ENCODE measurements at regions not wholly inside any gene's neighbourhood (a gene's known extent, or its start where the extent isn't known, plus 50 kb on each side); places are given as distances from the start of the nearest gene placed in this dataset.
"Not testable (repeated sequence)": the region's sequence is repeated elsewhere in the genome, so short reads cannot be mapped to it uniquely, and the experiment has no call there.

DNA sequence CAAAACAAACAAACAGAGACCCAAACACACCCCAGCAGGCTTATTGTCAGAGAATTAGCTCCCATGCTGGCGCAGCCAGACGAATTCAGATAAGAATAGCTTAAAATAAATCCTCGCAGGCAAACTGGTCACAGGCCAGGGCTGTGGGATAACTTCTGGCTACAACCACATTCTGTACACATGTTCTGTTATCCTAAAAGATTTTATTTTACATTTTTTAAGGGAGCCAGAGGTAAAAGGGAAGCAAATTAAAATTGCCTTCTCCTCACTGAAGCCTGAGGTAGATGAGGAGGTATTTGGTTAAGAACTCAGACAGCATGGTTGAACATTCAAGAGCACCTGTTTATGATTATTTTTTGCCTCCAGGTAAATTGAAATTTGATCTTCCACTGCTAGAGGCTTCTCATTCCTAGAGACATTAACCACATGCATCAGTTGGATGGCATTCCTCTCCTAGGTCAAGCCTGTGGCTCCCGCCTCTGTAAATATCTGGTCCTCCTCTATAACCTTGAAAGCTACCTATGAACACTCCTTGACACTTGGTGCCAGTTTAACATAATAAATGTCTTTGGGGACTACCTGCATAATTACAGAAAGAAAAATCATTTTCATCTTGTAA lies 190.3 kb downstream of the SATB1 start:
- no peak for DNase-seq

DNA sequence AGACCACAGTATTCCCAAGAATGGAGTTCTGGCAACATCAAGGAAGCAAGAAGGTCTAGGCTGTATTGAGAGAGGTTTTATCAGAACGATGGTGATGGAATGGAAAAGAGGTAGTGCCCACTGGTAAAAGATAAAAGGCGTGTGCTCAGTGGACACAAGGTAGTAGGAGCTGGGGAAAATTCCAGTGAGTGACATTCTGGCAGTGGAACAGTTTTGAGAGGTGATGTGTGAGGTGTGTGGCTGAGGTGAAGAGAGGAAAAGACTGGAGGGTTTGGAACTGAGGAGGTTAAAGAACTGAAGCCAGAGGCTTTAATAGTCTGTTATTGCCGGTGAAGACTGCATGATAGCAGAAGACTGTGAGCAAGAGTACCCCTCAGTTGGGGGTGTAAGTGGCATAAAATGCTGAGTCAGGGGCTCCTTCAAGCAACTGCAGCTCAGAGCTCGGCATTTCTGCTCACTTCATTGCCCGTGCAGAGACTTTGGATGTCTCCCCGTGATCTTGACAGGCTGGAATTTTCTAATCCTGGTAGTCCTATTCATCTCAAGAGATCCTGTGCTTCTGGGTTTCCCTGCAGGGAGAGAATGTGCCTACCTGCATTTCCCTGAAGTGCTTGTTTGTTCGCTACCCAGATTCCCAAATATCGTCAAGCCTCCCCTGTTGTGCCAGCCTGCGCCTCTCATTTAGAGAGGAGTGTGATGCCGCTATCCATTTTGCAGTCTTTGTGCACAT lies 191.0 kb downstream of the SATB1 start:
- DNase-seq, result no peak

DNA sequence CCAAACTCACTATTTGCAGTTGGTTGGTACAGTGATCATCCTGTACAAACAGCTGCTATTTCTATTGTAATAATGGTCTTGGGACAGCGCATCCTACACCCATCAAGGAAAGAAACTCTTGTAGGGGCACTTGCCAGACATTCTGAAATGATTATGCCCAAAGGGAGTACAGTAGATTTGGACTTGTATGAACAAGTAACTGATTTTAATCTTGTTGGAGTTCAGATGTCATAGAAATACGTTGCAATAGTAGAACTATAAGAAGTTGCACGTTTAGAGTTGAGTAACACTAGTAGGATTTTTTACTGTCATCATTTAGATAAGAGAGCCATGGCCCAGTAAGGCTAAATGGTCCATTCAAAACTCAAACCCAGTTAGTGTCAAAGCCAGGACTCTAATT lies 192.8 kb downstream of the SATB1 start:
- DNase-seq, result no peak

DNA sequence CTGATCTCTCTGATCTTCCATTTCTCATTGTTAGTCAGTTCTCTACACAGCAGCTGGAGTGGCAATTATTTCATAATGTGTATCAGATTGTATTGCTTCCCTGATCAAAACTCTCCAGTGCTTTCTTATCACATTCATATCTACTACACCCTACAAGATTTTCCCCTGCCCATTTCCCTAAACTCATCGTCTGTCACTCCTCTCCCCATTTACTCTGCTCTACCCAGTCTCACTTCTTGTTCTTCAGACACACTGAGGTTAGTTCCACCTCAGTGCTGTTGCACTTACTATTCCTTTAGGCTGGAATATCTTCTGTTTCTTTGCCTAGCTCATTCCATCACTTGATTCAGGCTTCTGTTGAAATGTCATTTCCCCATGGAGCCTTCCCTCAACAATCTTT lies 197.1 kb downstream of the SATB1 start:
- DNase-seq, result no peak

DNA sequence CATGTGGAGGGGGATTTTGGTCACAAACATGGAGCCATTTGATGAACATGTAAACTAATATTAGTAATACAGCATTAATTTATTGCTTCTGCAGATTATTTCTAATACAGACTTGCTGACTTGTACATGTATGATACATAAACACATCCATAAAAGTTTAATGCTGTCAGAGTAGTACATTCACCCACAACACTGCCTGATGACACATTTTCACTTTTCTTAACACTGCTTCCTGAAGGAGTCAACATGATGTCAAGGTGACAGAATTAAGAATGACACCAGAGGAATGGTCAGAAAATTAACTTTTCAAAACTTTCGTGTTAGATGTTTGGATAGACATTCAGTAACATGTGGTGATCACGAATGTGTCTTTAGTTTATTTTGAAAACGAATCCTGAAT lies 199.4 kb downstream of the SATB1 start:
- DNase-seq, result no peak

DNA sequence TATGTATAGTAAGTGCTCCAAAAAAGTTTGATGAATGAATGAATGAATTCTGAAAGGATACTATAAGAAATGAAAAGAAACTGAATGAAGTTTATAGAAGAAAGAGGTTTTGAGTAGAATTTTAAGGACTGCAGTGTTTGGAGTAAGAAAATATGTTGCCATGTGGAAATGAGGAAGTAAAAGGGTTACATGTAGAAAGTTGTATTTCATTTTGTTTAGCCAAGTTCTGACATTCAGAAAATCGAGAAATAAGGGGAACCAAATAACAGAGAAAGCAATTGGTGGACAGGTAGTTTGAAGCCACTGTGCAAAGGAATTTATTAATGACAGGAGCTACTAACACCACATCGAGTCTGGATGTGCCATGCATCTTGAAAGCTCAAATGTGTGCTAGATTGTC lies 200.7 kb downstream of the SATB1 start:
- peak; percentile 67 to 72 for DNase-seq

DNA sequence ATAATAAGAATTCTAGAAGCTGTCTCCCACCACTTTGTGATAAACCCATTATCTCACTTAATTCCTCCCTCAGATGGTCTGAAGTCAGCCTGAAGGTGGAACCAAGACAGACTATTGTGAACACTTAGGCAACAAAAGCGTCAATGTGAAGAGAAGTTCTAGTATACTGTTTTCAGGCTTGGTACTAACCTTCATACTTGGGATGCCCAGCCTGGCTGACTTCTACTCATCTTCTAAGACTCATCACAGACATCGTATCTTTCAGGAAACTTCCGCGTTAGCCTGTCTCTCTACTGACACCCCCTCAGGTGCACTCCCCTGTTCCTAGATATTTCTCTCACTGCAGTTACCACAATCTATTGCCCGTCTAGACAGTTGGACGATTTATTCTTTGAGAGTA lies 201.2 kb downstream of the SATB1 start:
- DNase-seq, result peak; percentile 58 to 69

DNA sequence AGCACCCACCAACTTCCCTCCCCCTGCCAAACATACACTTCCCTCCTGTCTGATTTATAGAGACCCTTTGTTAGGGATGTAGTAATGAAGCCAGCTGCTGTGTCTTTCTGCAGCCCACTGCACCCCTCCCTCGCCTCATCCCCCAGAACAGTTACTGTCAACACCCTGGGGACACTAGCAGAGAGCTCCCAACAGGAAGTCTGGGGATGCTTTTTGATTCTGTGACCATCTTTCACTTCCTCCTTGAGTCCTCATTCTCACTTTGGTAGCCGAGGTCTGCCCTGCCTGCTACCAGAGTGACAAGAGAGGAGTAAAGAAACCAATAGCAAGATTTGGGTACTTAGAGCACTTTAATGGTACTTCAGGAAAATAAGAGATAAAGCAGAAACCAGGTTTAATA lies 201.6 kb downstream of the SATB1 start:
- peak; percentile 94 to 96 for DNase-seq

DNA sequence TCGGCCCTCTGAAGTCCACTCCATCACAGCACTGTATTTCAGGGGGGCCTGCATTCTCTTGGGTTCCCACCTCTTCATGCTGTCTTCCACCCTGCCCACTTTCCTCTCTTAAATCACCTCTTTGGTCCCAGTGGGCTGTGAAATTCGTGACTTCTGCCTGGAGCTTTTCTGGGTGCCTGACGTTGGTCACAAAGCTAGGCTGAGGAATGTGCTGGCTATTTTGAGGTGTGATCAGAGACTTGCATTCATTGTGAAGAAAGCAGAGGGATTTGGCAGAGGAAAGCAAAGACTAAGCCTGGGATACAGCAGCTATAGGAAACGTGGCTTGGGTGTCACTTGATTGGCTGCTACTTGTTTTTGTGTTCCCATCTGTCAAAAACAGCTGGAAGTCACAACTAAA lies 202.5 kb downstream of the SATB1 start:
- no peak for DNase-seq

DNA sequence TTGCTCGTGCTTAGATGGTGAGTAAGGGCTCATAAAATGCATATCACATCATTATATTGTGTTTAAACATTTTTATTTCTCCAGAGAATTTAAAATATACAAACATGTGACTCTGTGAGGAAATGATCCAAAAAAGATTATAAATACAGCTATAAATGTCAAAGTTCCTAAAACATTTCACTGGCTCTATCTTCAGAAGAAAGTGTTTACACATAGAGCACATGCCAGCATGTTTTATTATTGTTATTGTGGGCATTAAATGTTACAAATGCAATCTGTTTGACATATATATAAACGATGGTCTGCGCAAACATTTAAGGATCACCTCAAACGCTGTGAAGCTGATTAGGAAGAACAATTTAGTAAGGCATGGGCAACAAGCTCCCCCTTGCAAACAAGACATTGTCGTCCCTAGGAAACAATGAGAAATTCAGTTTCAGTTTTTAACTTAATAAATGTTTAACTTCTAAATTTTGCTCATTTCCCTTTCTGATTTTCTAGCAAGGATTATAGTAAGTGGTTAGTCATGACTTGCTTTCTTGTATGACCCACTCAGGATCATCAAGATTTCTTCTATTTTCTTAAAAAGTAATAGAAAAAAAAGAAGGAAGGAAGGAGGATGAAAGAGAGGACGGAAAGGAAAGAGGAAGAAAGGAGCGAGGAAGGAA lies 207.5 kb downstream of the SATB1 start:
- no peak for DNase-seq

DNA sequence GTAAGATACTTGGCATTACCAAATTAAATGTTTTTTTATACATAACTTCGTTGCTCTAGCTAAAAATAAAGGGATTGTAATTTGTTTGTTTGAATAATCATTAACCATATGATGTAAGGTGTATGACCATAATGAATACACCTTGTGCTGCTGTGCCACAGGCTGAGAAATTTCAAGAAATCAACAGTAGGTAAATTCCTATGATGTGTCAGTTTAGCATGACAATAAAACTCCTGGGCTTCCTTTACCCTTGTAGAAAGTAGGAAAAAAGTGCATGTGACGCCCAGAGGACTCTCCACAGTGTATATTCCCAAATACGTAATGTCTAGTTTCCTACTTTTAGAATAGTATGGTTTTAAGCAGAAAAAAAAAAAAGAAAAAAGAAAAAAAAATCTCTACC lies 208.1 kb downstream of the SATB1 start:
- DNase-seq, result no peak

DNA sequence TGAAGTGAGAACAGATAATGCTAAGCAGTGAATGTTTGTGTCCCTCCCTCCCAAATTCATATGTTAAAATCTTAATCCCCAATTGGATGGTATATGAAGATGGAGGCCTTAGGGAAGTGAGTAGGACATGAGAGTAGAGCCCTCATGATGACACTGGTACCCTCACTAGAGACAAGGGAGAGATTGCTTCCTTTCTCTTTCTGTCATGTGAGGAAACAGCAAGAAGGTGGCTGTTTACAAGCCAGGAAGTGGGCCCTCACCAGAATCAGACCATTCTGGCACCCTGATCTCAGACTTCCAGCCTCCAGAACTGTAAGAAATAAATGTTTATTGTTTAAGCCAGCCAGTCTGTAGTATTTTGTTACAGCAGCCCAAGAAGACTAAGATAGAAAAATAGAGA lies 209.5 kb downstream of the SATB1 start:
- no peak for DNase-seq

DNA sequence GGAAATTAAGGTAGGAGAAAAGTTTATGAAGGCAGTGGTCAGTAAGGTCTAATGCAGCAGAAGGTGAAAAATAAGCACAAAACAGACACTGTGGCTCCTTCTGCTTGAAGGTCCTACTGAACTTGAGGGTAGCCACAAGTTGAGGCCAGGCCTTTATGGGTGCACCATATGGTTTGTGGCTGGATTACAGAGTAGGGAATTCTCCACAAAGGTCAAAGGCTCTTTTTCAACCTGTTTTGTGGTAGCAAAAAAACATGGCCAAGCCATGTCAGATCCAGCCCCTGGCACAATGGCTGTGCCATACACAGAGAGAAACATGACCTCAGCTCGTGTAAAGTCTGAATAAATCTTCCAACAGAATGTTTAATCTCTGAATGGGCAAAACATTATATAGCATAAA lies 214.0 kb downstream of the SATB1 start:
- DNase-seq, result no peak

DNA sequence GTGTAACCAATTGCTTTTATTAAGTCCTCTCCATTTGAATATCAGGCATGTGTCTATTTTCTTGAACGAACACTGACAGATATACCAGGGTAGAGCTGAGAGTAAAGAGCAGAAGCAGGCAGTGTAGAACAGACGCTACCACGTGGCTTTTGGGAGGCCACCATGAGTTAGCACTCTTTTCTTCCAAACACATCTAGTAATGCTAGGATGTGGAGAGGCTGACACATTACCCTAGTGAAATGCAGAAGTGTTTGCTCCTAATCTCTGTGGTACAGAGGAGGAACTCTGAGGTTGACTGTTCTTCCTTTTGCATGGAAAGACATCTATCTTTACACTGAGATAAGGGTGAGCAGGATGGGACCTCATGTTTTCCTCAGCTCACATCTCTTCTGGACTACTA lies 216.3 kb downstream of the SATB1 start:
- DNase-seq, result peak; percentile 96

DNA sequence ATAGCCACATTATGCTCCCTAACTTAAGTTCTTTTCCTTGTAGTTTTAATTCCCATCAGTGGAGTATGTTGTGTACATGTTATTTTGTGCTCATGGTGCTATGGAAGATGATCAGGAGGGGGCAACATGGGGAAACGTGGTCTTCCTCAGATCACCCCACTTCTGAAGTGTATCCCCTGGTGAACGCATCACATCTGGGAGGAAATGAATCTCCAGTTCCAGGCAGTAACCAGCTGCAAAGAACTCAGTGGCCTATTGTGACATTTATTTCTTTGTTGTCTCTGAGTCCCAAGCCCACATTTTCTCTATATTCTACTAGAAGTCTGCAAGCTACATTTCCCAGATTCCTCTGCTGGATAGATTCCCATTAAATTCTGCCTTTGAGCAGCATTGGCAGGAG lies 217.0 kb downstream of the SATB1 start:
- no peak for DNase-seq

DNA sequence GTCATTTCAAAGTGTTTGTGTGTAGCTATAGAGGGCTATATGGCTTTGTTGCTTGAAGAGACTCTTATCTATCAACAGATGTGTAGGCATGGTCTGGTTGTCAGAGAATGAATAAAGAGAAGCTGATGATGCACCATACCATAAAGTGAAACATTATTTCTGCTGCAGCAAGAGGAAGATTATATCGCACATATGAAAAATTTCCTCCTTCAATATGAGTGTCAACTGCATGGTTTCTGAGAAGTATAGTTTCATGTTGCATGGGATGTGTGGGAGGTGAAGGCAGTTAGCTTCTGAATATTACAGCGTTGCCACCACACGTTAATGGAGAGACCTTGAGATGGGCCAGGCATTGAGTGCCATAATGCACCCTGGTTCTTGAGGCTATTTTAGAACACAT lies 217.9 kb downstream of the SATB1 start:
- DNase-seq, result no peak

DNA sequence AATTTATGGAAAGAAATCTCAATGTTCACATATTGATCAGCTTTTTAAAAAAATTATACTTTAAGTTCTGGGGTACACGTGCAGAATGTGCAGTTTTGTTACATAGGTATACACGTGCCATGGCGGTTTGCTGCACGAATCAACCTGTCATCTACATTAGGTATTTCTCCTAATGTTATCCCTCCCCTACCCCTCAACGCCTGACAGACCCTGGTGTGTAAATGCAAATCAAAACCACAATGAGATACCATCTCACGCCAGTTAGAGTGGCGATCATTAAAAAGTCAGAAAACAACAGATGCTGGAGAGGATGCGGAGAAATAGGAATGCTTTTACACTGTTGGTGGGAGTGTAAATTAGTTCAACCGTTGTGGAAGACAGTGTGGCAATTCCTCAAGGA lies 219.4 kb downstream of the SATB1 start:
- DNase-seq, result not testable (repeated sequence)

DNA sequence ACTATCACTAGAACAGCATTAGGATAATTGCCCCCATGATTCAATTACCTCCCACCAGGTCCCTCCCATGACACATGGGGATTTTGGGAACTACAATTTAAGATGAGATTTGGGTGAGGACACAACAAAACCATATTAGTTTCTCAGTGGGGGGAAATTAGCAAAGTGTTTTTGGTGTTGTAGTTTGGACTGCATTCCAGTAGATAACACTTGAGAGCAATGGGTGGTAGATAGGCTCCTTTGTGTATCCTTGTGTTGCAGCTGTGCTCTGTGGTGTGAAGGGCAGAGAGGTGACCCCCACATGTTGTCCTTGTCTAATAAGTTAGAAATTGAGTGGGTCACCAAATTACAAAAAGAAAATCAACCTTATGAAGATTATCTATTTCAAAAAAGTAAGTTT lies 223.8 kb downstream of the SATB1 start:
- DNase-seq, result no peak

DNA sequence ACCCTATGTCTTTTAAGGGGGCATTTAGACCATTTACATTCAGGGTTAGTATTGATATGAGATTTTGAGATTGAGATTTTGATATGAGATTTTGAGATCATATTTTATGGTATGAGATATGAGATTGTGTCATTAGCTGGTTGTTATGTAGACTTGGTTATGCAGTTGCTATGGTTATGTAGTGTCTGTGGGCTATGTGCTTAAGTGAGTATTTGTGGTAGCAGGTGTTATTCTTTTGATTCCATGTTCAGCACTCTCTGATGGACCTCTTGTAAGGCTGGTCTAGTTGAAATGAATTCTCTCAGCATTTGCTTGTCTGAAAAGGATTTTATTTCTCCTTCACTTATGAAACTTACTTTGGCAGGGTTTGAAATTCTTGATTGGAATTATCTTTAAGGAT lies 225.4 kb downstream of the SATB1 start:
- DNase-seq, result no peak

DNA sequence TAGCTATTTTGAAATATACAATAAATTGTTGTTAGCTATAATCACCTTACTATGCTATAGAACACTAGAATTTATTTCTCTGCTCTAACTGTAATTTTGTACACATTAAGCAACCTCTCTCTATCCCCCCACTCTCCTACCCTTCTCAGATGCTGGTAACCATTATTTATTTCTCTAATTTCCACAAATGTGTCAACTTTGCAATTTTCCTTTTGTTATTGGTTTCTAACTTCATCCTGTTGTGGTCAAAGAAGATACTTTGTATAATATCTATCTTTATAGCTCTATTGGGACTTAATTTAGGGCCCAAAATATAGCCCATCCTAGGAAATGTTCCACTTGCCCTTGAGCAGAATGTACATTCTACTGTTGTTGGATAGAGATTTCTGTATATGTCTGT lies 229.3 kb downstream of the SATB1 start:
- no peak for DNase-seq

DNA sequence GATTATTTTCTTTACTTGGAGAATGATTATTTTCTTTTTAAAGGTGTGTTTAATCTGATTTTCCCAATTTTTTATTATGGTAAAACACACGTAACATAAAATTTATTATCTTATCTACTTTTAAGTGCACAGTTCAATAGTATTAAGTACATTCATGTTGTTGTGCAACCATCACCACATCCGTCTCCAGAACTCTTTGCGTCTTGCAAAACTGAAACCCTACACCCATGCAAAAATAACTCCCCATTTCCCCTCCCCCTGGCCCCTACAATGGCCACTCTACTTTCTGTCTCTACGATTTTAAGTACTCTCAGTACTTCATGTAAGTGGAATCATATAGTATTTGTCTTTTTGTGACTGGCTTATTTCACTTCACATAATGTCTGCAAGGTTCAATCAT lies 230.7 kb downstream of the SATB1 start:
- peak; percentile 73 to 80 for DNase-seq

DNA sequence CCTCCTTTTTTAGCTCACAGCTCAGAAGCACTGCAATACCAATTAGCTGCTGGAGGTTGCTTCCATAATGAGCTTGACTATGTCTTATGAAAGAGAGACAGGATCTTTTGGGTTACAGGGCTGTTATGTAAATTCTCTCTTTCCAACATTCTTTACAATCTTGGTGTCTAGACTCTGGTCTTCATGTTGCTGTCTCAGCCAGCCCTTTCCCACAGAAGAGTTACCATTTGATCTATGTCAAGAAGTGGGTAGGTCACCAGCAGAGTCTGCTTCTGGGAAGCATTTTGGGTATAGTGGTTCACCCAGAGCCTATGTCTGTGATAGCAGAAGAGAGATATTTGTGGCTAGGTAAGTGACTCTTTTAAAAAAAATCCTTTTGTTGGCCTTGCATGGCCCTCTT lies 234.5 kb downstream of the SATB1 start:
- DNase-seq, result no peak

DNA sequence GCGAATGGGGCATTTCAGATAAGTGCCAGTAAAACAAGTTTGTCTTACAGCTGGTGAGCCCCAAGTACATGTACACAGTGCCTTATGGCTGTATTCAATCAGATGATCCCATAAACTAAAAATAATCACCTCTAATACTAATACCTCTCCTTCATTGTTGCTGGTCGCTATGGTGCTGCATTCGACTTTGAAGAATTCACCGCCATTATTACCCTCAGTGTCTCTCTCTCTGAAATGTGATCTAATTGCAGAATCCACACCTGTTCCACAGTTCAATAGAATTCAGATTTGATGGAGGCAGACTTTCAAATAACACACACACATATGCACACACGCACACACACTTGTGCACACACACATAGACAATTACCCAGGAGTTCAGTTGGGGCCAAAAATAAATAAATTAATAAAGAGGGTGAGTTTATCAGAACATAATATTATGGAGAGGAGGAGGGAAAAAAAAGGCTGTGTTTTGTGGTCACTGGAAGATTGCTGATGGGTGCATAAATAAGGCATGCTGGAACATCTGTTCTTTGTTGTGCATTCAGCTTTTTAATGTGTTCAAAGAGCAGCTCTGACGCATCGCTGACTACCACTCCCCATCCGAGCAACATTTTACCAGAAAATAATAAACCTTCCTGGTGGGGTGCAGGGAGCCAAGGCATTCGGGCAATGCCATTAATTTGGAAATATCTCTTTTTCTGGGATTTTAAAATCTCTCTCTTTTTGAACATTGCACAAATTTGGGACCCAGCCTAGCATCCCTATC lies 235.7 kb downstream of the SATB1 start:
- no peak for DNase-seq

DNA sequence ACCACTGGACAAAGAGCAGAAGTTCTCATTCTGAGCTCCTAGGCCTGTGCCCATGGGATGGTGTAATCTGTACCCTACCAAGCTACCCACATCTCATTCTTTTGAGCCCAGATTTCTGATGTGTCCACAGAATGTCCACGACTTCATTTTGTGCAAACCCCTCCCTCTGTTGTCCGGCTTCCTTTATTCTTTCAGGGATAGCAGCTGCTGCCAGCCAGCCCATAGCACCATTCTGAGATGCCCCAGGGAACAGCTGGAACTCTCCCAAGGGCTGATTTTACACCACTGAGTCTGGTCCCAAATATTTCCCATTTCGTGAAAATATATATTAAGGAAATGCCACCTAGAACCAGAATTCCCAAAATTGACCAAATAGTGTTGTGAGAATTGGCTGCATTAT lies 236.6 kb downstream of the SATB1 start:
- DNase-seq, result no peak
